ENCODE measurements at regions not wholly inside any gene's neighbourhood (a gene's known extent, or its start where the extent isn't known, plus 50 kb on each side); places are given as distances from the start of the nearest gene placed in this dataset.

DNA sequence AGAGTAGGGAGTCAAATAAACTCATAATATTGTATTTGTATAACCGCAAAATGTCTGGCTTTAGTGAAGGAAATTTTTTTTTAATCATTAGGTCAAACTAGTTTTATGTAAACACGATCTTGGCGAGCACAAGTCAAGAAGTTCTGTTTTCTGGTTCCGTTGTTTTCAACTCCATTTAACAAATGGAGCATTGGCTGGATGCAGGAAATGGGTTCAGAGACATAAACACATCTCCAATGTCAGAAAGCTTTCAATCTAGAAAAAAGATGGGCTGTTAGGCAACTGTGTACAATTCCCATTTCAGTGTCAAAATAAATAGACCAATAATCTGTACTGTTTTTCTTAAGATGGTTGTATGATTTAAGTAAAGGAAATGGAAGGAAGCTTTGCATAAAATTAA lies 292.8 kb downstream of the TBL1XR1 start:
- TF ChIP-seq, protein P1, sequence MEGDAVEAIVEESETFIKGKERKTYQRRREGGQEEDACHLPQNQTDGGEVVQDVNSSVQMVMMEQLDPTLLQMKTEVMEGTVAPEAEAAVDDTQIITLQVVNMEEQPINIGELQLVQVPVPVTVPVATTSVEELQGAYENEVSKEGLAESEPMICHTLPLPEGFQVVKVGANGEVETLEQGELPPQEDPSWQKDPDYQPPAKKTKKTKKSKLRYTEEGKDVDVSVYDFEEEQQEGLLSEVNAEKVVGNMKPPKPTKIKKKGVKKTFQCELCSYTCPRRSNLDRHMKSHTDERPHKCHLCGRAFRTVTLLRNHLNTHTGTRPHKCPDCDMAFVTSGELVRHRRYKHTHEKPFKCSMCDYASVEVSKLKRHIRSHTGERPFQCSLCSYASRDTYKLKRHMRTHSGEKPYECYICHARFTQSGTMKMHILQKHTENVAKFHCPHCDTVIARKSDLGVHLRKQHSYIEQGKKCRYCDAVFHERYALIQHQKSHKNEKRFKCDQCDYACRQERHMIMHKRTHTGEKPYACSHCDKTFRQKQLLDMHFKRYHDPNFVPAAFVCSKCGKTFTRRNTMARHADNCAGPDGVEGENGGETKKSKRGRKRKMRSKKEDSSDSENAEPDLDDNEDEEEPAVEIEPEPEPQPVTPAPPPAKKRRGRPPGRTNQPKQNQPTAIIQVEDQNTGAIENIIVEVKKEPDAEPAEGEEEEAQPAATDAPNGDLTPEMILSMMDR (IDR thresholded peaks at IDR 0.05): no peak
- TF ChIP-seq POLR2A (IDR thresholded peaks at IDR 0.05): no peak

Measured in Peyer's patch (tissue), 4 donors.